ENCODE measurements at regions not wholly inside any gene's neighbourhood (a gene's known extent, or its start where the extent isn't known, plus 50 kb on each side); places are given as distances from the start of the nearest gene placed in this dataset.

DNA sequence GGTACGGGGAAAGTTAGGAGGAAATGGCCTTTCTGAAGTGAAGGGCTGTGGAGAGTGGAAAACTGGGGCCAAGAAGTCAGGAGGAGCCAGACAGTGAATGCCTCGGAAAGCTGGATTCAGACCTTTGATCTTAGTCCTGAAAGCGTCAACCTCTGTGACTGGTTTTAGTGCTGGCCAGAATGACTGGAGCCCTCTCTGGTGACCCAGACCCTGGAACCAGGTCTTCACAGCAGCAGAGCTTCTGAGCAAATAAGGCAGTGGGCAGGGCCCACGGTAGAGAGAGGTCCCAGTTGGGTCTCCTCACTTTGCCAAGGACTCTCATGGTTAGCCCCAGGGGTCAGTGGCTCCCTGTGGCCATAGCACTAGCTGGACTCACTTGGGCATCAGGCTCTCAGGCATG lies 157.7 kb upstream of the EEPD1 start:
- TF ChIP-seq, protein P1, sequence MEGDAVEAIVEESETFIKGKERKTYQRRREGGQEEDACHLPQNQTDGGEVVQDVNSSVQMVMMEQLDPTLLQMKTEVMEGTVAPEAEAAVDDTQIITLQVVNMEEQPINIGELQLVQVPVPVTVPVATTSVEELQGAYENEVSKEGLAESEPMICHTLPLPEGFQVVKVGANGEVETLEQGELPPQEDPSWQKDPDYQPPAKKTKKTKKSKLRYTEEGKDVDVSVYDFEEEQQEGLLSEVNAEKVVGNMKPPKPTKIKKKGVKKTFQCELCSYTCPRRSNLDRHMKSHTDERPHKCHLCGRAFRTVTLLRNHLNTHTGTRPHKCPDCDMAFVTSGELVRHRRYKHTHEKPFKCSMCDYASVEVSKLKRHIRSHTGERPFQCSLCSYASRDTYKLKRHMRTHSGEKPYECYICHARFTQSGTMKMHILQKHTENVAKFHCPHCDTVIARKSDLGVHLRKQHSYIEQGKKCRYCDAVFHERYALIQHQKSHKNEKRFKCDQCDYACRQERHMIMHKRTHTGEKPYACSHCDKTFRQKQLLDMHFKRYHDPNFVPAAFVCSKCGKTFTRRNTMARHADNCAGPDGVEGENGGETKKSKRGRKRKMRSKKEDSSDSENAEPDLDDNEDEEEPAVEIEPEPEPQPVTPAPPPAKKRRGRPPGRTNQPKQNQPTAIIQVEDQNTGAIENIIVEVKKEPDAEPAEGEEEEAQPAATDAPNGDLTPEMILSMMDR (IDR thresholded peaks at IDR 0.05), result no peak
- TF ChIP-seq POLR2A (IDR thresholded peaks at IDR 0.05), result no peak
